ENCODE measurements at regions not wholly inside any gene's neighbourhood (a gene's known extent, or its start where the extent isn't known, plus 50 kb on each side); places are given as distances from the start of the nearest gene placed in this dataset.

- TF ChIP-seq POLR2AphosphoS5 (IDR thresholded peaks at IDR 0.05) (no peak), CTCF (IDR thresholded peaks at IDR 0.05 in 8 of 11, conservative IDR thresholded peaks at IDR 0.05 in 3 of 11) (no peak), POLR2A (IDR thresholded peaks at IDR 0.05) (no peak)
Measured at GRCh38 chr4:74875451-74875850, 57.5 kb upstream of the PARM1 start.
